ENCODE measurements at regions not wholly inside any gene's neighbourhood (a gene's known extent, or its start where the extent isn't known, plus 50 kb on each side); places are given as distances from the start of the nearest gene placed in this dataset.

DNA sequence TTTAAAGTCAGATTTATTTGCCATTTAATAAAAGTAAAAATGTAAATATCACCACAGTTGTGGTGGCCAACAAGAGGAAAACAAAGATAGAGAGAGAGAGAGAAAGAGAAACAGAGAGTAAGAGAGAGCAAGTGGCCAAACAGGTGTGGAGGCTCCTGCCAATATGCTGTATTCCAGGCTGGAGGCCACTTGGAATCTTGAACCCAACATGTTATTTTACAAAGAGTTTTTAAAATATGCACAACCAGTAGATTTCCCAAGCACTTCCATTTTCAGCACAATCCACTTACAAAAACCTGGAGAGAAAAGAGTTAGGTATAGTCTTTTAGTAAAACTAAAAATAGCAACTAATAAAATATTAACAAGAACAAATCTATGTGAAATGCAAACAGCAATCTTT, 1323.1 kb upstream of the CITED2 start:
- DNase-seq (ENCODE audit: low read depth), result no peak
- no peak overlapping the region for H3K4me3 ChIP-seq (ENCODE audit: low read depth, low read length)
- no peak for TF ChIP-seq CTCF (IDR thresholded peaks at IDR 0.05; ENCODE audit: insufficient read depth, low read length)

DNA sequence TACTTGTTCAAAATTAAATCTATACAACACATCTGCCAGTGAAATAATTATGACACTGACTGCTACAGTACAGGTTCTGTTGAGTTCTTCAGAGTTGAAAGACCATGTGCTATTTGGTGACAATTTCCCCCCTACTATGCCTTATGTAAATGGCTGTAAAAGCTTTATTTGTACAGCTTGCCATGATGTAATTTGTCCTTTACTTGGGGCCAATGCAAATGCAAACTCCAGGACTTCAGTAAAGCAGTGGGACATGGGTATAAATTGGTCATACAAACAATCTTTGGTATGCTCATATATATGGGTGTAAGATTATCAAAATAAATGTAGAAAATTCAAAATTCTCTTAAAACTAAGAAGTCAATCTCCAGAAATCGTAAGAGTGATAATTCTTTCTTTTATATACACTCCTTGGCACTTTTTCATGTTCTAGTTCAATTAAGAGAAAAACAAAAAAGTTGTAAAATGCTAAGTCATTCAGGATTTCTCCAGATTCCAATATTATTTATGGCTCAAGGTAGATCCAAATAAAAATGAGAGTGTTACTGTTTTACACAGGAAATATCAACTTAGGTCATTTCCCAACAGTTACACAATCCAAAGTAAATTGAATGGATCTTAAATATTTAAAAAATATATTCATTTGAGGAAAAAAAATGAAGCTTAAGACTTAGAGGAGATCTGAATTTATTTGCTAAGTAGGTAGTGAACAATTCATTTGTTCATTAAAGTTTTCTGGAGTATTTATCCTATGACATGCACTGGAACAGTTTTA, 1310.5 kb upstream of the CITED2 start:
- DNase-seq (ENCODE audit: low read depth), result peak; percentile 22
- H3K4me3 ChIP-seq (ENCODE audit: low read depth, low read length), result no peak overlapping the region
- no peak for TF ChIP-seq CTCF (IDR thresholded peaks at IDR 0.05; ENCODE audit: insufficient read depth, low read length)

- DNase-seq (ENCODE audit: low read depth), result no peak
- no peak for TF ChIP-seq CTCF (IDR thresholded peaks at IDR 0.05; ENCODE audit: insufficient read depth, low read length)
- H3K4me3 ChIP-seq (ENCODE audit: low read depth, low read length), result no peak overlapping the region
Measured at GRCh38 chr6:140677781-140678528, 1303.5 kb upstream of the CITED2 start.

DNA sequence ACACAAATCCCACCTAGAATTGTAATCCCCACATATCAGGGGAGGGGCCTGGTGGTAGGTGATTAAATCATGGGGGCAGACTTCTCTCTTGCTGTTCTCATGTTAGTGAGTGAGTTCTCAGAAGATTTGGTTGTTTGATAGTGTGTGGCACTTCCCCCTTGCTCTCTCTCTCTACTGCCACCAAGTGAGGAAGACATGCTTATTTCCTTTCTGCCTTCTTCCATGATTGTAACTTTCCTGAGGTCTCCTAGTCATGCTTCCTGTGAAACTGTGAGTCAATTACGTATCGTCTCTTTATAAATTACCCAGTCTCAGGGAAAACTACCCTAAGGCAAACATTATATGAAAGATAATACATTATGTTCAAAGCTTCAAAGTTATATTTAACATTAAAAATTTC, 1297.5 kb upstream of the CITED2 start:
- no peak for TF ChIP-seq CTCF (IDR thresholded peaks at IDR 0.05; ENCODE audit: insufficient read depth, low read length)
- H3K4me3 ChIP-seq (ENCODE audit: low read depth, low read length), result no peak overlapping the region
- DNase-seq (ENCODE audit: low read depth), result no peak

DNA sequence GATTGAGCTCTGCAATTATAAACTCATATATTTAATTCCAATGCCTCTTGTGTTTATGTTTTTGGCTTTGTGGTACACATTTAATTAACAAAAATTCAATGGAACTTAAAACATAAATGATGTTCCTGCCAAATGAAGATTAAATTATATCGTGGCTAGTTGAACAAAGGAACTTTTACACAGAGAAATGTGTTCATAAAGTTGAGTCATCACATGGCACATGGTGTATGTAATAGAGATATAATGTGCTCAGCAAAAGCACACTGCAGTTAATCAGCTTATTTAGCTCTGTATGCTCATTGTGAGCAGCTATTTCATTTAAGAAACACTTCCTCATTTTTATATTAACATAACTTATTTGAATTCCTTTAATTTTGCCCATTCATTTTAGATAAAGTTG, 1295.6 kb upstream of the CITED2 start:
- no peak overlapping the region for H3K4me3 ChIP-seq (ENCODE audit: low read depth, low read length)
- TF ChIP-seq CTCF (IDR thresholded peaks at IDR 0.05; ENCODE audit: insufficient read depth, low read length), result no peak
- peak; percentile 58 for DNase-seq (ENCODE audit: low read depth)

- no peak overlapping the region for H3K4me3 ChIP-seq (ENCODE audit: low read depth, low read length)
- no peak for TF ChIP-seq CTCF (IDR thresholded peaks at IDR 0.05; ENCODE audit: insufficient read depth, low read length)
- DNase-seq (ENCODE audit: low read depth), result peak; percentile 64
Measured at GRCh38 chr6:140669321-140669720, 1294.9 kb upstream of the CITED2 start.
